Fibroblast of lung (primary cell): ENCODE measurements at regions not wholly inside any gene's neighbourhood (a gene's known extent, or its start where the extent isn't known, plus 50 kb on each side); places are given as distances from the start of the nearest gene placed in this dataset.

ENCODE experiments used
- DNase-seq, 2 donors: peaks; one replicate each; pipeline versions ENCODE4 v3.0.0 to v3.0.0-alpha.2; 2010; ENCODE audit warnings: low read depth in 2 of 2
- H2AFZ ChIP-seq: 2 replicates; pipeline ENCODE4 v1.5.1; 2012; ENCODE audit warnings: low read length, control low read depth, inconsistent platforms
- H3K27ac ChIP-seq: 2 replicates; pipeline ENCODE4 v1.5.1; 2011; ENCODE audit warnings: low read length, control low read depth; ENCODE audit not compliant: insufficient read depth
- H3K27me3 ChIP-seq: 2 replicates; pipeline ENCODE4 v1.5.1; 2011; ENCODE audit warnings: mild to moderate bottlenecking, low read length; ENCODE audit not compliant: control insufficient read depth, insufficient read depth
- H3K36me3 ChIP-seq: 2 replicates; pipeline ENCODE4 v1.5.1; 2011; ENCODE audit warnings: low read length; ENCODE audit not compliant: control insufficient read depth, insufficient read depth
- H3K4me1 ChIP-seq: 2 replicates; pipeline ENCODE4 v1.5.1; 2011; ENCODE audit warnings: low read length; ENCODE audit not compliant: control insufficient read depth, insufficient read depth; ENCODE audit errors: extremely low read depth
- H3K4me2 ChIP-seq: 2 replicates; pipeline ENCODE4 v1.5.1; 2011; ENCODE audit warnings: low read length, control low read depth; ENCODE audit not compliant: insufficient read depth; ENCODE audit errors: extremely low read depth
- H3K4me3 ChIP-seq, 4 experiments: fragments of 200-600 bp in 1 of 4; sonication (generic) in 1 of 4; replicated peaks in 1 of 4; 2 replicates each; pipeline ENCODE4 v1.5.1; 2011 to 2016; ENCODE audit warnings: low read length in 4 of 4, low read depth in 3 of 4, mild to moderate bottlenecking in 3 of 4, control low read depth in 2 of 4, inconsistent platforms in 1 of 4, mixed read lengths in 1 of 4; ENCODE audit not compliant: insufficient read depth in 1 of 4; ENCODE audit errors: control extremely low read depth in 1 of 4
- H3K79me2 ChIP-seq: 2 replicates; pipeline ENCODE4 v1.5.1; 2012; ENCODE audit warnings: mild to moderate bottlenecking, low read length, inconsistent platforms; ENCODE audit not compliant: control insufficient read depth, insufficient read depth
- H3K9ac ChIP-seq: 2 replicates; pipeline ENCODE4 v1.5.1; 2011; ENCODE audit warnings: mild to moderate bottlenecking, low read length, control low read depth; ENCODE audit not compliant: insufficient read depth
- H3K9me3 ChIP-seq: 2 replicates; pipeline ENCODE4 v1.5.1; 2012; ENCODE audit warnings: low read depth, low read length; ENCODE audit not compliant: control insufficient read depth, insufficient read depth
- H4K20me1 ChIP-seq: 2 replicates; pipeline ENCODE4 v1.5.1; 2011; ENCODE audit warnings: low read length; ENCODE audit not compliant: control insufficient read depth, insufficient read depth; ENCODE audit errors: extremely low read depth
- CTCF ChIP-seq, 2 donors: IDR thresholded peaks in 1 of 2; conservative IDR thresholded peaks in 1 of 2; 1 replicate in 1 of 2; 2 replicates in 1 of 2; pipeline ENCODE4 v1.5.1; 2011 to 2012; ENCODE audit warnings: low read length in 2 of 2, control low read depth in 1 of 2, inconsistent platforms in 1 of 2, low read depth in 1 of 2, mild to moderate bottlenecking in 1 of 2
- EZH2 ChIP-seq: IDR thresholded peaks from 2 replicates; pipeline ENCODE4 v1.5.1; 2012; ENCODE audit warnings: low read length, control low read depth, mild to moderate bottlenecking; ENCODE audit errors: missing control alignments

DNA sequence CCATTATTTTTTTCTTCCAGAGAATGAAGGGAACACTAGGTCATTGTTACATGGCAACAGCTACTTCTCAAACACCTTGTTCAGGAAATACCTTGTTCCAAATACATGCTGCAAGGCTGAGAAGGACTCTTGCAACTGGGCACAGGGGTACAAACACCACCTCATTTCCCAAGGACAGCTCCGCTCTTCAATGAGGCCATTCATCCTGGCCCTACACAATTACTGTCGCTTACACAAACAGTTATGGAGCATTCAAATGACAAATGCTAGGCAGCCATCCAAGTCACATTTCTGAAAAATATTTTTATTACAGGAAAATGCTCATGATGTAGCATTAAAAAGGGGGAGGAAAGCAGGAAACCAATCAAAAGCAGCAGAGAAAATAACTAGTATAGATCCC lies 611.9 kb downstream of the DHX35 start:
- Histone ChIP-seq H3K36me3 (no peaks in the 10 kb centered on the region), H3K4me1 (no peaks in the 10 kb centered on the region), H3K9ac (no peak overlapping the region), H3K4me2 (no peak overlapping the region), H3K27me3 (no peaks in the 10 kb centered on the region), H3K79me2 (no peaks in the 10 kb centered on the region), H3K9me3 (no peaks in the 10 kb centered on the region), H4K20me1 (no peaks in the 10 kb centered on the region), H2AFZ (no peak overlapping the region), H3K4me3 (no peak overlapping the region), H3K27ac (no peak overlapping the region)
- TF ChIP-seq EZH2 (no peak), CTCF (conservative IDR thresholded peaks at IDR 0.05 in 1 of 2, IDR thresholded peaks at IDR 0.05 in 1 of 2; ENCODE audit: low read depth in 1 of 2, low read length in 2 of 2) (no peak)
- DNase-seq: no peak

- Histone ChIP-seq H3K9ac (no peak overlapping the region), H3K4me1 (no peaks in the 10 kb centered on the region), H2AFZ (no peak overlapping the region), H3K9me3 (no peaks in the 10 kb centered on the region), H3K79me2 (no peaks in the 10 kb centered on the region), H4K20me1 (no peaks in the 10 kb centered on the region), H3K4me2 (no peak overlapping the region), H3K4me3 (no peak overlapping the region), H3K27ac (no peak overlapping the region), H3K36me3 (no peaks in the 10 kb centered on the region), H3K27me3 (no peaks in the 10 kb centered on the region)
- no peak for TF ChIP-seq CTCF (conservative IDR thresholded peaks at IDR 0.05 in 1 of 2, IDR thresholded peaks at IDR 0.05 in 1 of 2; ENCODE audit: low read depth in 1 of 2, low read length in 2 of 2)
- TF ChIP-seq EZH2: no peak
- no peak for DNase-seq
These were observed 609.0 kb downstream of the DHX35 start for GRCh38 chr20:39571171-39571570.

DNA sequence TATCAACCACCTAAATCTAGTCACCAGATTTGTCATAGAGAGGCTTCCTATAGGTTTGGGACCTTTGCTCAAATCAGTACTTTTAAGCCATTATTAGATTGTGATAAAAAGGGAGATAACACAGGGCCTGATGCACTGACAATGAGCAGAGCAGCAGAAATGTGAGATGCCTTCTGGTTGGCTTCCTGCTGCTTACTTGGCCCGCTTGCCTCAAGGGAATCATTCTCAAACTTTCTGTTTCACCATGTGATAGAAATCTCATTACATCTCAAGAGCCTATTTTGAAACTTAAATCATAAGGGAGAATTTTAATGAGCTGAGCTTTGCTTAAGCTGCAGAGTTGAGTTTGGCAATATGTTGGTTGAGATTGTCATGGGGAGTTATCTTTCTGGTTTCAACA lies 606.0 kb downstream of the DHX35 start:
- TF ChIP-seq EZH2: no peak
- TF ChIP-seq CTCF (conservative IDR thresholded peaks at IDR 0.05 in 1 of 2, IDR thresholded peaks at IDR 0.05 in 1 of 2; ENCODE audit: low read depth in 1 of 2, low read length in 2 of 2): no peak
- no peak overlapping the region for H3K4me2 ChIP-seq
- no peaks in the 10 kb centered on the region for H3K27me3 ChIP-seq
- no peak overlapping the region for H3K4me3 ChIP-seq
- no peak for DNase-seq
- H3K9me3 ChIP-seq: no peaks in the 10 kb centered on the region
- no peak overlapping the region for H3K27ac ChIP-seq
- no peaks in the 10 kb centered on the region for H4K20me1 ChIP-seq
- H2AFZ ChIP-seq: no peak overlapping the region
- H3K9ac ChIP-seq: no peak overlapping the region
- no peaks in the 10 kb centered on the region for H3K4me1 ChIP-seq
- H3K79me2 ChIP-seq: no peaks in the 10 kb centered on the region
- no peaks in the 10 kb centered on the region for H3K36me3 ChIP-seq
